Right lobe of liver (tissue), 6 donors: ENCODE measurements at regions not wholly inside any gene's neighbourhood (a gene's known extent, or its start where the extent isn't known, plus 50 kb on each side); places are given as distances from the start of the nearest gene placed in this dataset.

Experiments used
- ATAC-seq, 4 donors: fragments of 200-7000 bp; cut with Tn5 transposase; one replicate each; pipeline ENCODE4 v1.9.1; 2020; ENCODE audit warnings: mild to moderate bottlenecking in 4 of 4, moderate library complexity in 4 of 4
- DNase-seq, 3 donors: peaks; one replicate each; pipeline ENCODE4 v3.0.0-alpha.2; 2020
- H3K27ac ChIP-seq, 3 donors: fragments of 200-600 bp; one replicate each; pipeline ENCODE4 v1.8.0; 2022
- H3K27me3 ChIP-seq, 2 donors: fragments of 200-600 bp; one replicate each; pipeline ENCODE4 v1.8.0; 2022
- H3K36me3 ChIP-seq, 4 donors: fragments of 200-600 bp; sonication (generic) in 1 of 4; one replicate each; pipeline versions ENCODE4 v1.5.1 to v1.8.0; 2017 to 2022; ENCODE audit warnings: control low read depth in 1 of 4
- H3K4me1 ChIP-seq, 4 donors: fragments of 200-600 bp; sonication (generic) in 1 of 4; one replicate each; pipeline versions ENCODE4 v1.5.1 to v1.8.0; 2017 to 2022; ENCODE audit warnings: control low read depth in 1 of 4
- H3K4me3 ChIP-seq, 3 donors: fragments of 200-600 bp; one replicate each; pipeline ENCODE4 v1.8.0; 2022
- H3K9me3 ChIP-seq, 4 donors: fragments of 200-600 bp; sonication (generic) in 1 of 4; one replicate each; pipeline versions ENCODE4 v1.5.1 to v1.8.0; 2017 to 2022; ENCODE audit warnings: control low read depth in 1 of 4
- POLR2A ChIP-seq: fragments of 450-650 bp; IDR thresholded peaks from one replicate; pipeline ENCODE4 v1.6.1; 2017; ENCODE audit warnings: antibody characterized with exemption, mild to moderate bottlenecking
- WGBS: methylation state at CpG from one replicate; pipeline ENCODE4 v1.1.6; 2018; ENCODE audit warnings: low coverage, low lambda C conversion rate; ENCODE audit not compliant: insufficient coverage; ENCODE audit errors: missing lambda C conversion rate; 5-methylcytosine and 5-hydroxymethylcytosine counted together
- intact Hi-C, 2 donors: fragments of 100-400 bp; cut with DNase I; formaldehyde crosslinking; loops; one replicate each; pipeline versions ENCODE4 v1.11.2 to v1.14.1; 2022
- TF ChIP-seq, protein P1 (sequence below), 4 donors: fragments of 200-600 bp in 3 of 4; fragments of 450-650 bp in 1 of 4; IDR thresholded peaks; one replicate each; pipeline versions ENCODE4 v1.5.1 to v1.8.0; 2016 to 2022; ENCODE audit warnings: antibody characterized with exemption in 4 of 4, mild to moderate bottlenecking in 2 of 4
- donor health status: DM: no; HTN: yes; CAD: no.
- donor health status: DM: no; HTN: no; CAD: no.
- donor health status: DM: no; HTN: no; CAD: no.
- donor health status: DM: no; HTN: yes; CAD: no.
- donor health status: DM: no; HTN: yes; CAD: no.

DNA sequence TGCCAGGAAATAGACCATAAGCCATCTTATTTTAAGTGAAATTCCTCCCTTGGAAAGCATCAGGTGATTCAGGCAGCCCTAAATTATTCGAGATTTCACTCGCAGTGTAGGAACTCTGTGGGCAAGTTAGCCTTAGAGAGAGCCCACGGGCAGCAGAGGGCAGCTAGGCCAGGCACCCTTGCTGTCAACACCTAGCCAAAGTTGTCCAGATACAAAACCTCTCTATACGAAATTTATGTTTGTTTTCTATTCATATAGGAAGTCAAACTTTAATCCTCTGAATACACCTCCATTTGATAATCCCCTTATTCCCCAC is 1043.5 kb downstream of the GATA3 start:
- ATAC-seq = no peak
- Histone ChIP-seq H3K36me3 (no peaks in the 10 kb centered on the region), H3K4me1 (no peaks in the 10 kb centered on the region), H3K9me3 (no peaks in the 10 kb centered on the region), H3K27ac (no peak overlapping the region), H3K4me3 (no peak overlapping the region), H3K27me3 (no peaks in the 10 kb centered on the region)
- no peak for DNase-seq
- WGBS = 19% methylated on average over 4 of the region's 4 CpGs
- intact Hi-C loops = no loop called here
- no peak for TF ChIP-seq POLR2A

DNA sequence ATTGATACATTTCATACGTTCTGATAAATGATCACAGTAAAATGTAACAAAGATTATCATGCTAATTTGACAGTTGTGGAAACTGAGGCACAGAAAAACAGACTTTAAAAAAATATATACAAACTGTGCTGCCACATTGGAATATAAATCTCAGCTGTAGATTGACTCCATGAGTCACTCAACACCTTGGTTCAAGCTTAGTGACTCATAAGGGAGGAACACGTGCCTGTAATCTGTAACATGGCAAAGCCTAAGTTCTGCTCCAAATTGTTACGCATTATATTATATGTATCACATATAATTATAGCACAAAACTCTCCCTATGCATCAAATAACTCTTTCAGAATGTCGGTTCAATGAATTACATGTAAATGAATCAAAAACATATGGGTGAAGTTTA is 1047.5 kb downstream of the GATA3 start:
- Histone ChIP-seq H3K36me3 (no peaks in the 10 kb centered on the region), H3K27ac (no peak overlapping the region), H3K27me3 (no peaks in the 10 kb centered on the region), H3K4me1 (no peaks in the 10 kb centered on the region), H3K4me3 (no peak overlapping the region), H3K9me3 (no peaks in the 10 kb centered on the region)
- TF ChIP-seq POLR2A = no peak
- TF ChIP-seq, protein P1, sequence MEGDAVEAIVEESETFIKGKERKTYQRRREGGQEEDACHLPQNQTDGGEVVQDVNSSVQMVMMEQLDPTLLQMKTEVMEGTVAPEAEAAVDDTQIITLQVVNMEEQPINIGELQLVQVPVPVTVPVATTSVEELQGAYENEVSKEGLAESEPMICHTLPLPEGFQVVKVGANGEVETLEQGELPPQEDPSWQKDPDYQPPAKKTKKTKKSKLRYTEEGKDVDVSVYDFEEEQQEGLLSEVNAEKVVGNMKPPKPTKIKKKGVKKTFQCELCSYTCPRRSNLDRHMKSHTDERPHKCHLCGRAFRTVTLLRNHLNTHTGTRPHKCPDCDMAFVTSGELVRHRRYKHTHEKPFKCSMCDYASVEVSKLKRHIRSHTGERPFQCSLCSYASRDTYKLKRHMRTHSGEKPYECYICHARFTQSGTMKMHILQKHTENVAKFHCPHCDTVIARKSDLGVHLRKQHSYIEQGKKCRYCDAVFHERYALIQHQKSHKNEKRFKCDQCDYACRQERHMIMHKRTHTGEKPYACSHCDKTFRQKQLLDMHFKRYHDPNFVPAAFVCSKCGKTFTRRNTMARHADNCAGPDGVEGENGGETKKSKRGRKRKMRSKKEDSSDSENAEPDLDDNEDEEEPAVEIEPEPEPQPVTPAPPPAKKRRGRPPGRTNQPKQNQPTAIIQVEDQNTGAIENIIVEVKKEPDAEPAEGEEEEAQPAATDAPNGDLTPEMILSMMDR (IDR thresholded peaks at IDR 0.05) = no peak
- WGBS = 49% methylated on average over 4 of the region's 4 CpGs
- ATAC-seq (no peak), DNase-seq (no peak)
- intact Hi-C loops = no loop called here

- DNase-seq (no peak), ATAC-seq (no peak)
- H3K27ac ChIP-seq = no peak overlapping the region
- H3K9me3 ChIP-seq = no peaks in the 10 kb centered on the region
- no peaks in the 10 kb centered on the region for H3K27me3 ChIP-seq
- H3K36me3 ChIP-seq = no peaks in the 10 kb centered on the region
- WGBS = 30% methylated on average over 4 of the region's 4 CpGs
- no peak overlapping the region for H3K4me3 ChIP-seq
- no peak for TF ChIP-seq POLR2A
- TF ChIP-seq, protein P1 (IDR thresholded peaks at IDR 0.05) = no peak
- H3K4me1 ChIP-seq = no peaks in the 10 kb centered on the region
- intact Hi-C loops = no loop called here
These were observed 1048.8 kb downstream of the GATA3 start for GRCh38 chr10:9103301-9103700.

DNA sequence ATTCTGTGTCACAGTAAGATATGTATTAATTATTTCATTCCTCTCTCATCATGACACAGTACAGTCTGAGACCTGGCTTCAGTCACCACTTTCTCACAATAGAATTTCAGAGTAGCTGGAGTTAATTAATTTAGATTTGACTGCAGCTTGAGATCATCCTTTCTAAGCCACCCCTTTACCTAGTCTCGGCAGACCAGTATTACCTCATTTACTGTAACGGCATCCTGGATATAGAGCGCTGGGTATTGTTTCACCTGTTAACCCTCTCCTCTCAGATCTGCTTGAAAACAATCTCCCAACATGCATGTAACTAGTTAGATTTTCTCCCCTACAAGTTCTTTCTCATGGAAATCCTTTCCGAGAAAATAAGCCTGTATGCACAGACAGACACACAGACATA is 1057.5 kb downstream of the GATA3 start:
- WGBS = 35% methylated on average over 4 of the region's 4 CpGs
- DNase-seq (no peak), ATAC-seq (no peak)

DNA sequence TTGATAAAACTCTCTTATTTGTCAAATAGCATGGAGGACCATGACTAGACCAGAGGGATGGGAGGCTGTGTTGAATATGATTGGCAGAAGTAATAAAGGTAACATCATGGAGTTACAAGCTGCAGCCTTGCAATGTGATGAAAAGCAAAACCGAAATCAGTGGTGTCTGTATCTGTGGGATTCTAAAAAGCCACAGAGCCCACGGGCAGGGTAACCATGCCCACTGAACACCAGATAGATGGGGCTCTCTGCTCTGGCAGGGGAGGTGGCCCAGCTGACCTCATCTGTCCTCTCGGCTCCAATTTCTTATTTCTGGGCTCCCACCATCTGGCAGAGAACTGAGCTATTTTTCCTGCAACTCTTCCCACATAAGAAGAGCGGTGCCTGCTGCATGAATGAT is 1072.2 kb downstream of the GATA3 start:
- Histone ChIP-seq H3K36me3 (no peaks in the 10 kb centered on the region), H3K9me3 (no peaks in the 10 kb centered on the region), H3K4me1 (no peaks in the 10 kb centered on the region), H3K27me3 (no peaks in the 10 kb centered on the region), H3K4me3 (no peak overlapping the region), H3K27ac (no peak overlapping the region)
- intact Hi-C loops = no loop called here
- 20% methylated on average over 4 of the region's 4 CpGs for WGBS
- ATAC-seq (no peak), DNase-seq (no peak)
- no peak for TF ChIP-seq POLR2A
- TF ChIP-seq, protein P1 (IDR thresholded peaks at IDR 0.05) = no peak

More for the DNA sequence above, 1057.5 kb downstream of the GATA3 start:
- H3K27me3 ChIP-seq = no peaks in the 10 kb centered on the region
- TF ChIP-seq, protein P1 (IDR thresholded peaks at IDR 0.05) = no peak
- no peak for TF ChIP-seq POLR2A
- H3K4me3 ChIP-seq = no peak overlapping the region
- no peaks in the 10 kb centered on the region for H3K36me3 ChIP-seq
- H3K4me1 ChIP-seq = no peaks in the 10 kb centered on the region
- H3K9me3 ChIP-seq = no peaks in the 10 kb centered on the region
- intact Hi-C loops = no loop called here
- H3K27ac ChIP-seq = no peak overlapping the region
